ENCODE measurements at regions not wholly inside any gene's neighbourhood (a gene's known extent, or its start where the extent isn't known, plus 50 kb on each side); places are given as distances from the start of the nearest gene placed in this dataset.

DNA sequence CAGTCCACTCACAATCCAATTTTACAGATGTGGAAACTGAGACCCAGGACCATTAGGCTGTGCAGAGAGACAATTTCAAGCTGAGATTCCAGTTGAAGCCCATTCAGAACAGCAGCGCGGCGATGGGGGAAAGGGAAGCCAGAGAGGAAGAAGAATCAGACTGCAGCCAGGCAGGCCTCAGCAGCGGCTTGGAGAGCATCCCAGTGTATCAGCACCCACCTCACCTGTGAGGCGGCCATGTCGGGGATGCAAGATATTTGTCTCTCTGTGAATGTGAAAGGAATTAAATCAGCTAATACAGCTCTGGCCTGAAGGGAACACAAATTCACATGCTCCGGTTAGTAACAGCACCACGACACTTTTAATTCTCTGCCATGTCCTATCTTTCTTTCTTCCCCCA lies 198.0 kb upstream of the SOX11 start:
- TF ChIP-seq, protein P1, sequence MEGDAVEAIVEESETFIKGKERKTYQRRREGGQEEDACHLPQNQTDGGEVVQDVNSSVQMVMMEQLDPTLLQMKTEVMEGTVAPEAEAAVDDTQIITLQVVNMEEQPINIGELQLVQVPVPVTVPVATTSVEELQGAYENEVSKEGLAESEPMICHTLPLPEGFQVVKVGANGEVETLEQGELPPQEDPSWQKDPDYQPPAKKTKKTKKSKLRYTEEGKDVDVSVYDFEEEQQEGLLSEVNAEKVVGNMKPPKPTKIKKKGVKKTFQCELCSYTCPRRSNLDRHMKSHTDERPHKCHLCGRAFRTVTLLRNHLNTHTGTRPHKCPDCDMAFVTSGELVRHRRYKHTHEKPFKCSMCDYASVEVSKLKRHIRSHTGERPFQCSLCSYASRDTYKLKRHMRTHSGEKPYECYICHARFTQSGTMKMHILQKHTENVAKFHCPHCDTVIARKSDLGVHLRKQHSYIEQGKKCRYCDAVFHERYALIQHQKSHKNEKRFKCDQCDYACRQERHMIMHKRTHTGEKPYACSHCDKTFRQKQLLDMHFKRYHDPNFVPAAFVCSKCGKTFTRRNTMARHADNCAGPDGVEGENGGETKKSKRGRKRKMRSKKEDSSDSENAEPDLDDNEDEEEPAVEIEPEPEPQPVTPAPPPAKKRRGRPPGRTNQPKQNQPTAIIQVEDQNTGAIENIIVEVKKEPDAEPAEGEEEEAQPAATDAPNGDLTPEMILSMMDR (IDR thresholded peaks at IDR 0.05), result no peak
- TF ChIP-seq ZFX (IDR thresholded peaks at IDR 0.05; ENCODE audit: borderline replicate concordance), result no peak
